ENCODE measurements at regions not wholly inside any gene's neighbourhood (a gene's known extent, or its start where the extent isn't known, plus 50 kb on each side); places are given as distances from the start of the nearest gene placed in this dataset.

GRCh38 chr11:119903821-119904220, 174.8 kb upstream of the NECTIN1 start:
- H3K4me3 ChIP-seq, result no peak overlapping the region
- ChIA-PET CTCF (ENCODE audit: low intra/inter-chr PET ratio) (no interaction called here), POLR2A (no interaction called here)
- H3K9ac ChIP-seq (ENCODE audit: insufficient read depth in 1 of 2, low read depth in 2 of 2, low read length in 2 of 2), result no peak overlapping the region
- no peak overlapping the region for H3K4me2 ChIP-seq (ENCODE audit: insufficient read depth, low read length)
- no peaks in the 10 kb centered on the region for H3K9me1 ChIP-seq (ENCODE audit: control insufficient read depth, insufficient read depth, low read length)
- in situ Hi-C loops (cut with MboI), result no loop called here
- H4K20me1 ChIP-seq (replicated peaks; ENCODE audit: control insufficient read depth, insufficient read depth, low read length), result peaks cover under 1% of the 10 kb centered on the region; the same call in 1 of the 2 replicates
- H2AFZ ChIP-seq (ENCODE audit: low read depth, low read length), result no peak overlapping the region
- FAIRE-seq (no peak), DNase-seq (ENCODE audit: extremely low read depth in 1 of 4, low spot score in 3 of 4) (no peak), ATAC-seq (no peak)
- no TSS peak for BruUV-seq (replicated peaks)
- H3K27me3 ChIP-seq (ENCODE audit: control insufficient read depth in 2 of 2, insufficient read depth in 2 of 2, low read length in 2 of 2), result peaks cover 5 to 34% of the 10 kb centered on the region in 2 experiments; a peak in 3 of 5 replicates
- no peak overlapping the region for H3K27ac ChIP-seq (ENCODE audit: extremely low read depth, low read depth, low read length)
- no peak for TF ChIP-seq OTX1 (CRISPR knock-in tag; IDR thresholded peaks at IDR 0.05)
- TF ChIP-seq PKNOX1 (IDR thresholded peaks at IDR 0.05), result peak; percentile 31; the same call in 1 of the 2 replicates
- no peak for TF ChIP-seq XRCC3 (IDR thresholded peaks at IDR 0.05)
- no peak for TF ChIP-seq ASH1L (IDR thresholded peaks at IDR 0.05; ENCODE audit: borderline replicate concordance, low read depth, partially characterized antibody)
- TF ChIP-seq PRPF4 (IDR thresholded peaks at IDR 0.05; ENCODE audit: insufficient read depth, low read depth, low read length, poor library complexity, severe bottlenecking), result no peak
- no peaks in the 10 kb centered on the region for H3K36me3 ChIP-seq (ENCODE audit: control insufficient read depth, insufficient read depth, low read length)
- H3K4me1 ChIP-seq (replicated peaks in 1 of 2; ENCODE audit: control insufficient read depth in 2 of 2, insufficient read depth in 2 of 2, low read length in 2 of 2), result no peaks in the 10 kb centered on the region
- H3K9me3 ChIP-seq (replicated peaks; ENCODE audit: control insufficient read depth, insufficient read depth, low read depth, low read length), result no peaks in the 10 kb centered on the region
- intact Hi-C loops (cut with micrococcal nuclease), result no loop called here
- H3K79me2 ChIP-seq (ENCODE audit: control insufficient read depth, insufficient read depth, low read length), result no peaks in the 10 kb centered on the region
- 1% methylated on average over 8 of the region's 8 CpGs for WGBS (ENCODE audit: insufficient coverage, low coverage, missing lambda C conversion rate)

GRCh38 chr11:119903389-119903788, 174.4 kb upstream of the NECTIN1 start:
- ChIA-PET POLR2A (interaction anchor here (0.7 to 1.0 kb wide), 2 partner anchors 10 to 12 kb away, joined by 3 to 6 read pairs; no protein-coding TSS in a partner anchor), CTCF (ENCODE audit: low intra/inter-chr PET ratio) (no interaction called here)
- Histone ChIP-seq H3K27me3 (ENCODE audit: control insufficient read depth in 2 of 2, insufficient read depth in 2 of 2, low read length in 2 of 2) (peaks cover 5 to 30% of the 10 kb centered on the region in 2 experiments; a peak in 3 of 5 replicates), H4K20me1 (replicated peaks; ENCODE audit: control insufficient read depth, insufficient read depth, low read length) (no peaks in the 10 kb centered on the region; the same call in 1 of the 2 replicates), H3K9me1 (ENCODE audit: control insufficient read depth, insufficient read depth, low read length) (no peaks in the 10 kb centered on the region), H3K4me1 (replicated peaks in 1 of 2; ENCODE audit: control insufficient read depth in 2 of 2, insufficient read depth in 2 of 2, low read length in 2 of 2) (no peaks in the 10 kb centered on the region), H3K9me3 (replicated peaks; ENCODE audit: control insufficient read depth, insufficient read depth, low read depth, low read length) (no peaks in the 10 kb centered on the region), H3K4me2 (ENCODE audit: insufficient read depth, low read length) (no peak overlapping the region), H2AFZ (ENCODE audit: low read depth, low read length) (no peak overlapping the region), H3K9ac (ENCODE audit: insufficient read depth in 1 of 2, low read depth in 2 of 2, low read length in 2 of 2) (no peak overlapping the region), H3K79me2 (ENCODE audit: control insufficient read depth, insufficient read depth, low read length) (no peaks in the 10 kb centered on the region), H3K4me3 (no peak overlapping the region), H3K36me3 (ENCODE audit: control insufficient read depth, insufficient read depth, low read length) (no peaks in the 10 kb centered on the region), H3K27ac (ENCODE audit: extremely low read depth, low read depth, low read length) (no peak overlapping the region)
- intact Hi-C loops (cut with micrococcal nuclease) (no loop called here), in situ Hi-C loops (cut with MboI) (no loop called here)
- ATAC-seq (no peak), FAIRE-seq (no peak), DNase-seq (ENCODE audit: extremely low read depth in 1 of 4, low spot score in 3 of 4) (no peak)
- no TSS peak for BruUV-seq (replicated peaks)
- WGBS (ENCODE audit: insufficient coverage, low coverage, missing lambda C conversion rate), result 11% methylated on average over 4 of the region's 5 CpGs
- TF ChIP-seq NCOA6 (IDR thresholded peaks at IDR 0.05) (no peak), RERE (CRISPR knock-in tag; IDR thresholded peaks at IDR 0.05; ENCODE audit: borderline replicate concordance) (no peak), HCFC1 (IDR thresholded peaks at IDR 0.05; ENCODE audit: low read depth, low read length) (no peak), ZNF655 (CRISPR knock-in tag; IDR thresholded peaks at IDR 0.05) (no peak)

Measured in K562 (cell line).